ENCODE measurements at regions not wholly inside any gene's neighbourhood (a gene's known extent, or its start where the extent isn't known, plus 50 kb on each side); places are given as distances from the start of the nearest gene placed in this dataset.

DNA sequence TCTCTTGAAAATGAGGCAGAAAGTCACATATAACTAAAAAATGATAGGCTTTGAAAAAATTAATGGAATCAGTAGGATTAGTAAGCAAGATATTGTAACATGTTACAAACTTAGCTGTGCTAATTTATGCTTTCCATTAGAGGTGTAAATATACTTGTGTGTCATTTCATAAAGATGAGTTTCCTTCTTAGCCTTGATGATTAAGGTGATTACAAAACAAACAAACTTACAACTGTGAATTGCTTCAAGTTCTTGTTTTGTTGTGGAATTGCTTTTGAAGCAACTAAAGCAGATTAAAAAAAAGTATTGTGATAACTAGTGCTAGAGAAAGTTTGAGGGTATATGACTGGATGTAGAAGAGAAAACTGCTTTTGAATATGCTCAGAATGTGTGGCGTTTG is 87.9 kb downstream of the DIPK2A start:
- Mint-ChIP-seq H3K4me3 (no peak overlapping the region), H3K4me1 (peaks cover 3 to 14% of the 10 kb centered on the region in 2 experiments; a peak in 3 of 4 replicates), H3K36me3 (ENCODE audit: insufficient read depth in 1 of 3, low read depth in 3 of 3) (no peaks in the 10 kb centered on the region), H3K27ac (no peak overlapping the region), H3K9me3 (no peaks in the 10 kb centered on the region), H3K27me3 (ENCODE audit: low read depth) (no peaks in the 10 kb centered on the region)
- H2BK15ac ChIP-seq (ENCODE audit: low read depth, low read length), result no peak overlapping the region
- H3K9me3 ChIP-seq (ENCODE audit: control insufficient read depth, low read depth, low read length), result no peaks in the 10 kb centered on the region
- TF ChIP-seq, protein P1, sequence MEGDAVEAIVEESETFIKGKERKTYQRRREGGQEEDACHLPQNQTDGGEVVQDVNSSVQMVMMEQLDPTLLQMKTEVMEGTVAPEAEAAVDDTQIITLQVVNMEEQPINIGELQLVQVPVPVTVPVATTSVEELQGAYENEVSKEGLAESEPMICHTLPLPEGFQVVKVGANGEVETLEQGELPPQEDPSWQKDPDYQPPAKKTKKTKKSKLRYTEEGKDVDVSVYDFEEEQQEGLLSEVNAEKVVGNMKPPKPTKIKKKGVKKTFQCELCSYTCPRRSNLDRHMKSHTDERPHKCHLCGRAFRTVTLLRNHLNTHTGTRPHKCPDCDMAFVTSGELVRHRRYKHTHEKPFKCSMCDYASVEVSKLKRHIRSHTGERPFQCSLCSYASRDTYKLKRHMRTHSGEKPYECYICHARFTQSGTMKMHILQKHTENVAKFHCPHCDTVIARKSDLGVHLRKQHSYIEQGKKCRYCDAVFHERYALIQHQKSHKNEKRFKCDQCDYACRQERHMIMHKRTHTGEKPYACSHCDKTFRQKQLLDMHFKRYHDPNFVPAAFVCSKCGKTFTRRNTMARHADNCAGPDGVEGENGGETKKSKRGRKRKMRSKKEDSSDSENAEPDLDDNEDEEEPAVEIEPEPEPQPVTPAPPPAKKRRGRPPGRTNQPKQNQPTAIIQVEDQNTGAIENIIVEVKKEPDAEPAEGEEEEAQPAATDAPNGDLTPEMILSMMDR (conservative IDR thresholded peaks at IDR 0.05), result no peak
- no peak for DNase-seq
- H3K9ac ChIP-seq (ENCODE audit: extremely low read depth, insufficient read length, low read length), result no peak overlapping the region
- H3T11ph ChIP-seq (ENCODE audit: low read length), result no peak overlapping the region
- H3K14ac ChIP-seq (ENCODE audit: insufficient read depth, low read length), result no peak overlapping the region
- no peak overlapping the region for H3K56ac ChIP-seq (ENCODE audit: insufficient read length, low read depth, low read length)
- no CpG with 5 or more reads among the region's 1 CpG for WGBS (ENCODE audit: extremely low coverage, insufficient read length, low lambda C conversion rate)
- no peak overlapping the region for H3K18ac ChIP-seq (ENCODE audit: insufficient read length, low read depth, low read length)
- no peak overlapping the region for H4K91ac ChIP-seq (ENCODE audit: insufficient read length, low read depth, low read length)
- H3K79me1 ChIP-seq (ENCODE audit: insufficient read depth, low read depth, low read length, poor library complexity, severe bottlenecking), result no peaks in the 10 kb centered on the region
- no peak overlapping the region for H2BK5ac ChIP-seq (ENCODE audit: insufficient read length, low read length)
- H2BK12ac ChIP-seq (ENCODE audit: insufficient read length, low read depth, low read length), result no peak overlapping the region
- no peak overlapping the region for H3K23ac ChIP-seq (ENCODE audit: insufficient read length, low read depth, low read length)
- H3K23me2 ChIP-seq (ENCODE audit: insufficient read length, low read depth, low read length, poor library complexity, severe bottlenecking), result no peaks in the 10 kb centered on the region
- no peak overlapping the region for H3K27ac ChIP-seq (ENCODE audit: insufficient read length, low read depth, low read length)
- H3K4me1 ChIP-seq (ENCODE audit: insufficient read depth, low read length), result no peaks in the 10 kb centered on the region
- no peak overlapping the region for H2AK5ac ChIP-seq (ENCODE audit: insufficient read length, low read length)
- H2AFZ ChIP-seq (ENCODE audit: low read length), result no peak overlapping the region
- no peaks in the 10 kb centered on the region for H4K20me1 ChIP-seq (ENCODE audit: control insufficient read depth, insufficient read depth, insufficient read length)
- no peak overlapping the region for H4K8ac ChIP-seq (replicated peaks; ENCODE audit: insufficient read length, low read depth, low read length)
- H3K4me2 ChIP-seq (ENCODE audit: insufficient read depth, insufficient read length, low read length), result no peak overlapping the region
- H2BK20ac ChIP-seq (ENCODE audit: low read depth, low read length, poor library complexity, severe bottlenecking), result no peak overlapping the region
- no peaks in the 10 kb centered on the region for H3K79me2 ChIP-seq (ENCODE audit: insufficient read depth, low read length)
- no peak overlapping the region for H3K4ac ChIP-seq (ENCODE audit: low read depth, low read length)
- H2BK120ac ChIP-seq (ENCODE audit: low read depth, low read length, poor library complexity, severe bottlenecking), result no peak overlapping the region
- no peak overlapping the region for H4K5ac ChIP-seq (ENCODE audit: insufficient read length, low read depth, low read length)
- H3K27me3 ChIP-seq (ENCODE audit: insufficient read depth, low read length), result no peaks in the 10 kb centered on the region

All from H9 (cell line).